ENCODE measurements at regions not wholly inside any gene's neighbourhood (a gene's known extent, or its start where the extent isn't known, plus 50 kb on each side); places are given as distances from the start of the nearest gene placed in this dataset.
A peak's percentile ranks its signal among the peaks of the same experiment; 100 is the strongest.

DNA sequence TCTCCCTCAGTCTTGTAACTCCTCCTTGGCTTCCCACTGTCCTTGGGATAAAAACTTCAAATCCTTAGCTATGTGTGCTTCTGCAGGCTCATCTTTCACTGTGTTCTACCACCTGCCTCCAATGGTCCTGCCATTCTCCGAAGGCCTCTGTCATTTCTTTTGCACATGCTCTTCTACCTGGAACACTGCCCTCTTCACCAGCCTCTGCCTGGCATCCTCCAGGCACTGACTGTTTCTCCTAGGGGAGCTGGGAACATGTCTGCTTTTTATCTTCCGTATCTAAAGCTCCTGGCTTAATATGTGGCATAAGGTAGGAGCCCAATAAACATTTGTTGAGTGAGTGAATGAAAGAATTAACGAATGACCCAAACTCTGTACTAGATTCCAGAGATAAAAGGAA is 603.3 kb upstream of the TMEM132C start:
- peaks cover 44% of the 10 kb centered on the region for H3K4me1 Mint-ChIP-seq (ENCODE audit: low read depth)
- TF ChIP-seq, protein P1, sequence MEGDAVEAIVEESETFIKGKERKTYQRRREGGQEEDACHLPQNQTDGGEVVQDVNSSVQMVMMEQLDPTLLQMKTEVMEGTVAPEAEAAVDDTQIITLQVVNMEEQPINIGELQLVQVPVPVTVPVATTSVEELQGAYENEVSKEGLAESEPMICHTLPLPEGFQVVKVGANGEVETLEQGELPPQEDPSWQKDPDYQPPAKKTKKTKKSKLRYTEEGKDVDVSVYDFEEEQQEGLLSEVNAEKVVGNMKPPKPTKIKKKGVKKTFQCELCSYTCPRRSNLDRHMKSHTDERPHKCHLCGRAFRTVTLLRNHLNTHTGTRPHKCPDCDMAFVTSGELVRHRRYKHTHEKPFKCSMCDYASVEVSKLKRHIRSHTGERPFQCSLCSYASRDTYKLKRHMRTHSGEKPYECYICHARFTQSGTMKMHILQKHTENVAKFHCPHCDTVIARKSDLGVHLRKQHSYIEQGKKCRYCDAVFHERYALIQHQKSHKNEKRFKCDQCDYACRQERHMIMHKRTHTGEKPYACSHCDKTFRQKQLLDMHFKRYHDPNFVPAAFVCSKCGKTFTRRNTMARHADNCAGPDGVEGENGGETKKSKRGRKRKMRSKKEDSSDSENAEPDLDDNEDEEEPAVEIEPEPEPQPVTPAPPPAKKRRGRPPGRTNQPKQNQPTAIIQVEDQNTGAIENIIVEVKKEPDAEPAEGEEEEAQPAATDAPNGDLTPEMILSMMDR (IDR thresholded peaks at IDR 0.05): no peak
- H3K36me3 Mint-ChIP-seq (ENCODE audit: low read depth): no peaks in the 10 kb centered on the region
- no peak overlapping the region for H3K27ac Mint-ChIP-seq
- no peak for DNase-seq
- H3K4me3 Mint-ChIP-seq: no peak overlapping the region
- peaks cover 2% of the 10 kb centered on the region; the same call in 1 of the 2 replicates for H3K27me3 Mint-ChIP-seq (ENCODE audit: insufficient read depth)
- no peaks in the 10 kb centered on the region for H3K9me3 Mint-ChIP-seq

DNA sequence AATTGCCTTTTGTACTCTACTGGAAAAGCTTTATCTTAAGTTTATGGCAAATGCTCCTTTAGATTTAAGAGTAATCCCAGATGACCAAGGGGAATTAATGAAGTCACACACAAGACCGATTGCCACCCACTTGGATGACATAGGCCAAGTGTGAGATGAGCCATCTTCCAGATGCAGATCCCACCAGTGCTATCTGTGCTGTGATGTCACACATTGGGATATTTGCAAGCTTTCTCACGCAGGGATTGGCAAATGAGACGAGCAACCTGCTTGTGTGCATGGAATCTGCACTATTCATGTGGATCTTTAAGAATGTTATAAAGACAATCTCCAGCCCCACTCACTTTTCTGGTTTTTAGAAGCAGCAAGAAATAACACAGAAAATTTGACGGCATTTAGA is 602.1 kb upstream of the TMEM132C start:
- DNase-seq: peak; percentile 54
- Mint-ChIP-seq H3K9me3 (no peaks in the 10 kb centered on the region), H3K27me3 (ENCODE audit: insufficient read depth) (peaks cover 2% of the 10 kb centered on the region; the same call in 1 of the 2 replicates), H3K4me3 (no peak overlapping the region), H3K27ac (peak overlapping the region; percentile 57; the same call in 1 of the 2 replicates), H3K36me3 (ENCODE audit: low read depth) (no peaks in the 10 kb centered on the region), H3K4me1 (ENCODE audit: low read depth) (peaks cover 44% of the 10 kb centered on the region)
- TF ChIP-seq, protein P1 (IDR thresholded peaks at IDR 0.05): no peak

DNA sequence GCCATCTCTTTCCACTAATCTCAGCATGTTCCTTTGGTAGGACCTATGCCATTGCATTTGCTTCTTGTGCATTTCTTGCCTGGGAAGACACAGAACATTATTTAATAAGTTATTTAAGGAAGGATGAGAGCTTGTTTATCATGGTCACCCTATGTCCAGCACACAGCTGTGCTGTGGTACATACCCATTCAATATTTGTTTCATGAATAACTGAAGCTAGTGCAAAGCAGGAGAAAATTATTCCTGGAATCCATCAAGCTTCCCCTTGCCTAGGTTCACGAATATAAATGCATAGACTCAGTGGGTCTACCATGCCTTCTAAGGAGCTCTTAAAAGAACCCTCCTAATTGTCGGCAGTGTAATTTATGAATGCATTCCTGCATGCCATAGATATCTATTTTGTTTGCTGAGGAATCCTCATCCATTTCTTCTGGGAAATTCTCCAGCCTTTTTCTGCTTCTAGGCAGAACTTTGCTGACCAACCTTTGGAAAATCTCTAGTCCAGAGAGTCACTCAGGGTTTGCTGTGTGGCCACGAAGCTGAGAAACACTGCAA is 599.8 kb upstream of the TMEM132C start:
- no peak overlapping the region for H3K4me3 Mint-ChIP-seq
- TF ChIP-seq, protein P1 (IDR thresholded peaks at IDR 0.05): no peak
- no peaks in the 10 kb centered on the region for H3K9me3 Mint-ChIP-seq
- no peaks in the 10 kb centered on the region for H3K36me3 Mint-ChIP-seq (ENCODE audit: low read depth)
- H3K4me1 Mint-ChIP-seq (ENCODE audit: low read depth): peaks cover 33% of the 10 kb centered on the region
- H3K27ac Mint-ChIP-seq: peak overlapping the region; percentile 48; the same call in 1 of the 2 replicates
- peak; percentile 35 for DNase-seq
- peaks cover 2% of the 10 kb centered on the region; the same call in 1 of the 2 replicates for H3K27me3 Mint-ChIP-seq (ENCODE audit: insufficient read depth)

DNA sequence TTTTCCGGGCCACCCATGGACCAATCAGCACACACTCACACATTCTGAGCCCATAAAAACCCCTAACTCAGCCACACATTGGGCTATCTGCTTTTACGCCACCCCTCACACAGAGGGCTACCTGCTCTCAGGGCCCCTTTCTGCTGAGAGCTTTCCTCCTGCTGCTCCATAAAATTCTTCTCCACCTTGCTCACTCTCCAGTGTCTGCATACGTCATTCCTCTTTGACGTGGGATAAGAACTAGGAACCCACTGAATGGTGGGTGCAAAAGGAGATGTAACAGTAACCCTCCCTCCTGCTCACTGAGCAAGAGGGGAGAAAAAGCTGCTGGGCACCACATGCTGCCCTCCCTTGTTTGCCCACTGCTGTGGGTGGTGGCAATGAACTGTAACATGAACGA is 596.7 kb upstream of the TMEM132C start:
- H3K4me3 Mint-ChIP-seq: no peak overlapping the region
- no peak for DNase-seq
- TF ChIP-seq, protein P1 (IDR thresholded peaks at IDR 0.05): no peak
- H3K27me3 Mint-ChIP-seq (ENCODE audit: insufficient read depth): peaks cover 2% of the 10 kb centered on the region; the same call in 1 of the 2 replicates
- no peak overlapping the region for H3K27ac Mint-ChIP-seq
- H3K4me1 Mint-ChIP-seq (ENCODE audit: low read depth): peaks cover 23% of the 10 kb centered on the region
- peaks cover 2% of the 10 kb centered on the region; the same call in 1 of the 2 replicates for H3K36me3 Mint-ChIP-seq (ENCODE audit: low read depth)
- no peaks in the 10 kb centered on the region for H3K9me3 Mint-ChIP-seq

DNA sequence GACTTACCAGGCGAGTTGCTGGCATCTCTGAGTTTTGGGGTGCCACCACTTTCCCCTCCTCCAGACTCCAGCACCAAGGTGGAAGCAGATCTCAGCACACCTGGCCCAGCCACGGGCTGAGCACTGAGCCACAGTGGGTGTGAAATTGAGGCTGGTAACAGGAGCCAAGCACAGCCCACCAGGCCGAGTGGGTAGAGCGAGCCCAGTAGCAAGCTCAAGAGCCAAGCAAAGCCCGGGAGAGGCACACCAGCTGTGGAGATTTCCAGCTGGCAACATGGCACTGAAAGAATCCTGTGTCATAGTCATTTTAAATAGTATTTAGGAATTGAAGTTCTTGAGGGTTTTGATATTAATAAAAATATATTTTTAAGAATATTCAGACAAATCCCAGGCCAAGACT is 596.2 kb upstream of the TMEM132C start:
- Mint-ChIP-seq H3K4me3 (no peak overlapping the region), H3K27me3 (ENCODE audit: insufficient read depth) (peaks cover under 1% of the 10 kb centered on the region; the same call in 1 of the 2 replicates), H3K27ac (no peak overlapping the region), H3K36me3 (ENCODE audit: low read depth) (peaks cover 7% of the 10 kb centered on the region; the same call in 1 of the 2 replicates), H3K4me1 (ENCODE audit: low read depth) (peaks cover 23% of the 10 kb centered on the region), H3K9me3 (no peaks in the 10 kb centered on the region)
- TF ChIP-seq, protein P1 (IDR thresholded peaks at IDR 0.05): no peak
- no peak for DNase-seq
